C4-2B (cell line): ENCODE measurements at regions not wholly inside any gene's neighbourhood (a gene's known extent, or its start where the extent isn't known, plus 50 kb on each side); places are given as distances from the start of the nearest gene placed in this dataset.

Source experiments
- ZFX ChIP-seq: fragments of 450-650 bp; IDR thresholded peaks from 2 replicates; pipeline ENCODE4 v1.6.1; 2017
- TF ChIP-seq, protein P1 (sequence below): fragments of 450-650 bp; conservative IDR thresholded peaks from 2 replicates; pipeline ENCODE4 v1.5.1; 2017; ENCODE audit warnings: mild to moderate bottlenecking

DNA sequence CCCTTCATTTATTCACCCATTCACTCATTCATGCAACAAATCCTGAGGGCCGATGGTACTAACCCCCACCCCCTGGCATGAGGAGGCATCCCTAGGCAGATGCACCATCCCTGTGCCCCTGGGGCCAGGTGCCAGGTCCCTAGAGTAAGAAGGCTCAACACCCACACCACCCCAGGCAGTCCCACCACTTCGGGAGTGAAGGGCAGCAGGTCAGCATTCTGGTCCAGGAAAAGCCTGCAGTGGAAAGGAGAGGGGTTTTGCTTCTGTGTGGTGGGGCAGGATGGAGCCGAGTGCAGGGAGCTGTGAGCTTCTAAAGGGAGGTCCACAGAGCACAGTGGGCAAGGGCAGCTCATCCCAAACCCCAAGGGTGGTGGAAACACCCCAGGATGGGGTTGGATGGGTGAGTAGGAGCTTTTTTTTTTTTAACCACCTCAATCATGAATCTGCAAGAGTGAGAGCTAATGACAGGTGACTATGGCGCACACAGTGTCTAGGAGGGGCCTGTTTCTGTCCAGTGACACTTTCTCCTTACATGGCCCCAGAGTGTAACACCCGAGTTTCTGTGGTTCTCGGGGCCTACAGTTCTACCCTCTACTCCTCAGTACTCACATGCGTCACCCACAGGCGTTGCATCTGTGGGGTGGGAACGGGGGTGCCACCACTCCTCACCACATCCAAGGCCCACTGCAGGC is 414.3 kb downstream of the TMEM121 start:
- TF ChIP-seq, protein P1, sequence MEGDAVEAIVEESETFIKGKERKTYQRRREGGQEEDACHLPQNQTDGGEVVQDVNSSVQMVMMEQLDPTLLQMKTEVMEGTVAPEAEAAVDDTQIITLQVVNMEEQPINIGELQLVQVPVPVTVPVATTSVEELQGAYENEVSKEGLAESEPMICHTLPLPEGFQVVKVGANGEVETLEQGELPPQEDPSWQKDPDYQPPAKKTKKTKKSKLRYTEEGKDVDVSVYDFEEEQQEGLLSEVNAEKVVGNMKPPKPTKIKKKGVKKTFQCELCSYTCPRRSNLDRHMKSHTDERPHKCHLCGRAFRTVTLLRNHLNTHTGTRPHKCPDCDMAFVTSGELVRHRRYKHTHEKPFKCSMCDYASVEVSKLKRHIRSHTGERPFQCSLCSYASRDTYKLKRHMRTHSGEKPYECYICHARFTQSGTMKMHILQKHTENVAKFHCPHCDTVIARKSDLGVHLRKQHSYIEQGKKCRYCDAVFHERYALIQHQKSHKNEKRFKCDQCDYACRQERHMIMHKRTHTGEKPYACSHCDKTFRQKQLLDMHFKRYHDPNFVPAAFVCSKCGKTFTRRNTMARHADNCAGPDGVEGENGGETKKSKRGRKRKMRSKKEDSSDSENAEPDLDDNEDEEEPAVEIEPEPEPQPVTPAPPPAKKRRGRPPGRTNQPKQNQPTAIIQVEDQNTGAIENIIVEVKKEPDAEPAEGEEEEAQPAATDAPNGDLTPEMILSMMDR, result no peak
- TF ChIP-seq ZFX, result no peak
